HCT116 (cell line): ENCODE measurements at regions not wholly inside any gene's neighbourhood (a gene's known extent, or its start where the extent isn't known, plus 50 kb on each side); places are given as distances from the start of the nearest gene placed in this dataset.
"Not testable (repeated sequence)": the region's sequence is repeated elsewhere in the genome, so short reads cannot be mapped to it uniquely, and the experiment has no call there.

Experiments
- ATAC-seq: fragments of 200-7000 bp; cut with Tn5 transposase; 2 replicates; pipeline ENCODE4 v1.9.1; 2020; ENCODE audit warnings: mild to moderate bottlenecking, moderate library complexity
- BruUV-seq: library from RNA; stranded (reverse); fragments of 400-500 nt; replicated peaks from 2 replicates; lab custom pipeline; 2021; lab: Mats Ljungman, UMichigan
- CTCF ChIA-PET: fragments of 300-600 bp; sonication (Branson Sonifier 250); formaldehyde crosslinking; loops from one replicate; lab custom pipeline; 2021; ENCODE audit warnings: antibody characterized with exemption; lab: Charles Lee
- POLR2A ChIA-PET: fragments of 300-600, 350-600 bp; sonication (Branson Sonifier 250); formaldehyde crosslinking; loops from one replicate; lab custom pipeline; 2021; ENCODE audit warnings: antibody characterized with exemption; lab: Charles Lee
- RAD21 ChIA-PET, 2 experiments: fragments of 300-600 bp; sonication (Branson Sonifier 250); formaldehyde crosslinking; loops; one replicate each; lab custom pipeline; 2023; ENCODE audit warnings: low total read pairs in 2 of 2; ENCODE audit not compliant: uncharacterized antibody in 2 of 2, unreplicated experiment in 2 of 2, low non-redundant PET in 1 of 2; lab: Charles Lee
- DNase-seq: peaks from one replicate; pipeline ENCODE4 v3.0.0-alpha.2; 2010; ENCODE audit warnings: low read depth, low spot score
- H2AFZ ChIP-seq: fragments of 200-600 bp; shearing (Covaris generic), sonication (generic); 2 replicates; pipeline ENCODE4 v1.6.1; 2017; ENCODE audit warnings: low read depth, mixed run types, mixed read lengths, antibody characterized with exemption, low read length; ENCODE audit not compliant: poor library complexity, severe bottlenecking
- H3K27ac ChIP-seq: 2 replicates; pipeline ENCODE4 v1.5.1; 2012; ENCODE audit warnings: low read depth, low read length
- H3K27me3 ChIP-seq: fragments of 200-600 bp; sonication (generic); 2 replicates; pipeline ENCODE4 v1.6.1; 2016; ENCODE audit warnings: mixed run types, low read length, mixed read lengths; ENCODE audit not compliant: insufficient read depth
- H3K36me3 ChIP-seq, 2 experiments: fragments of 200-500 bp in 1 of 2; fragments of 200-600 bp in 1 of 2; sonication (Bioruptor generic) in 1 of 2; sonication (generic) in 1 of 2; 2 replicates each; pipeline versions ENCODE4 v1.5.1 to v1.6.1; 2014 to 2016; ENCODE audit warnings: low read length in 2 of 2, inconsistent platforms in 1 of 2, mixed read lengths in 1 of 2, mixed run types in 1 of 2; ENCODE audit not compliant: insufficient read depth in 2 of 2, control insufficient read depth in 1 of 2
- H3K4me1 ChIP-seq, 2 experiments: fragments of 200-600 bp in 1 of 2; sonication (generic) in 1 of 2; 2 replicates each; pipeline versions ENCODE4 v1.5.1 to v1.6.1; 2012 to 2017; ENCODE audit warnings: low read length in 2 of 2, inconsistent platforms in 1 of 2, mild to moderate bottlenecking in 1 of 2, mixed read lengths in 1 of 2, mixed run types in 1 of 2, moderate library complexity in 1 of 2; ENCODE audit not compliant: insufficient read depth in 2 of 2, control insufficient read depth in 1 of 2
- H3K4me2 ChIP-seq: fragments of 200-600 bp; sonication (generic); 2 replicates; pipeline ENCODE4 v1.6.1; 2017; ENCODE audit warnings: mixed run types, low read length, mixed read lengths
- H3K4me3 ChIP-seq, 2 experiments: fragments of 200-600 bp in 1 of 2; sonication (generic) in 1 of 2; replicated peaks in 1 of 2; 2 replicates each; pipeline ENCODE4 v1.5.1; 2011 to 2016; ENCODE audit warnings: low read length in 2 of 2, control low read depth in 1 of 2, low read depth in 1 of 2, mild to moderate bottlenecking in 1 of 2, mixed read lengths in 1 of 2, mixed run types in 1 of 2
- H3K79me2 ChIP-seq: fragments of 200-600 bp; sonication (generic); 2 replicates; pipeline ENCODE4 v1.6.1; 2017; ENCODE audit warnings: mild to moderate bottlenecking, mixed run types, low read length, moderate library complexity, mixed read lengths; ENCODE audit not compliant: insufficient read depth
- H3K9ac ChIP-seq: fragments of 200-600 bp; sonication (generic); 2 replicates; pipeline ENCODE4 v1.6.1; 2016; ENCODE audit warnings: low read length, mixed read lengths
- H3K9me2 ChIP-seq: fragments of 200-600 bp; sonication (generic), shearing (Covaris generic); 2 replicates; pipeline ENCODE4 v1.6.1; 2017; ENCODE audit warnings: mixed run types, mild to moderate bottlenecking, moderate library complexity; ENCODE audit not compliant: insufficient read depth
- H3K9me3 ChIP-seq, 2 experiments: fragments of 200-500 bp in 1 of 2; fragments of 200-600 bp in 1 of 2; sonication (Bioruptor generic) in 1 of 2; sonication (generic) in 1 of 2; 2 replicates each; pipeline ENCODE4 v1.6.1; 2014 to 2017; ENCODE audit warnings: low read length in 2 of 2, mixed read lengths in 2 of 2, inconsistent platforms in 1 of 2, low read depth in 1 of 2, mild to moderate bottlenecking in 1 of 2, mixed run types in 1 of 2, moderate library complexity in 1 of 2; ENCODE audit not compliant: control insufficient read depth in 1 of 2, insufficient read depth in 1 of 2
- H4K20me1 ChIP-seq: fragments of 200-600 bp; sonication (generic), shearing (Covaris generic); 2 replicates; pipeline ENCODE4 v1.6.1; 2017; ENCODE audit warnings: mixed run types, mild to moderate bottlenecking, moderate library complexity; ENCODE audit not compliant: insufficient read depth
- CEBPB ChIP-seq: IDR thresholded peaks from 2 replicates; pipeline ENCODE4 v1.6.1; 2012; ENCODE audit warnings: low read depth
- ELF1 ChIP-seq: IDR thresholded peaks from 2 replicates; pipeline ENCODE4 v1.6.1; 2012; ENCODE audit warnings: low read depth, borderline replicate concordance
- EZH2 ChIP-seq: fragments of 200-600 bp; sonication (generic); IDR thresholded peaks from 2 replicates; pipeline ENCODE4 v1.6.1; 2017; ENCODE audit warnings: antibody characterized with exemption, mixed run types
- RAD21 ChIP-seq: IDR thresholded peaks from 2 replicates; pipeline ENCODE4 v1.6.1; 2012; ENCODE audit warnings: low read depth, mild to moderate bottlenecking
- SRF ChIP-seq: IDR thresholded peaks from 2 replicates; pipeline ENCODE4 v1.6.1; 2012; ENCODE audit warnings: low read depth
- TCF7L2 ChIP-seq: IDR thresholded peaks from 2 replicates; pipeline ENCODE4 v1.7.0; 2011; ENCODE audit warnings: borderline replicate concordance, inconsistent platforms; ENCODE audit not compliant: insufficient read depth, insufficient read length; ENCODE audit errors: extremely low read depth
- YY1 ChIP-seq: IDR thresholded peaks from 2 replicates; pipeline ENCODE4 v1.6.1; 2011; ENCODE audit warnings: low read length, low read depth, moderate library complexity, mild to moderate bottlenecking; ENCODE audit not compliant: insufficient replicate concordance; ENCODE audit errors: extremely low read depth
- ZBTB33 ChIP-seq: IDR thresholded peaks from 2 replicates; pipeline ENCODE4 v1.6.1; 2011; ENCODE audit warnings: mild to moderate bottlenecking, low read length, moderate library complexity; ENCODE audit not compliant: insufficient replicate concordance; ENCODE audit errors: extremely low read depth
- ZFX ChIP-seq: fragments of 450-650 bp; IDR thresholded peaks from 2 replicates; pipeline ENCODE4 v1.6.1; 2017
- intact Hi-C: fragments of 100-400 bp; cut with micrococcal nuclease; formaldehyde crosslinking; loops from 2 replicates; pipeline ENCODE4 v1.10.0; 2022
- TF ChIP-seq, protein P1 (sequence below), 3 experiments: fragments of 200-600 bp in 1 of 3; sonication (generic) in 1 of 3; IDR thresholded peaks in 2 of 3; conservative IDR thresholded peaks in 1 of 3; 2 replicates each; pipeline ENCODE4 v1.5.1; 2012 to 2017; ENCODE audit warnings: low read depth in 2 of 3, low read length in 2 of 3, antibody characterized with exemption in 1 of 3, borderline replicate concordance in 1 of 3, control low read depth in 1 of 3, mild to moderate bottlenecking in 1 of 3, mixed read lengths in 1 of 3, mixed run types in 1 of 3, moderate library complexity in 1 of 3; ENCODE audit not compliant: insufficient read depth in 1 of 3

GRCh38 chr5:20988933-20989332 lies 1000.9 kb upstream of the CDH18 start:
- H3K9me3 ChIP-seq, DNase-seq, H3K4me2 ChIP-seq, intact Hi-C loops, CTCF ChIA-PET, H4K20me1 ChIP-seq, H3K27ac ChIP-seq, H3K9me2 ChIP-seq, H3K27me3 ChIP-seq, ATAC-seq, H3K79me2 ChIP-seq, H3K4me1 ChIP-seq, H2AFZ ChIP-seq, RAD21 ChIA-PET, POLR2A ChIA-PET, BruUV-seq, H3K9ac ChIP-seq, H3K36me3 ChIP-seq, H3K4me3 ChIP-seq: not testable (repeated sequence)

GRCh38 chr5:20985754-20986153 lies 997.8 kb upstream of the CDH18 start:
- POLR2A ChIA-PET: no interaction called here
- Histone ChIP-seq H3K9me2 (no peaks in the 10 kb centered on the region), H2AFZ (no peak overlapping the region), H3K9ac (no peak overlapping the region), H3K79me2 (no peaks in the 10 kb centered on the region), H4K20me1 (no peaks in the 10 kb centered on the region), H3K4me2 (no peak overlapping the region), H3K4me3 (no peak overlapping the region), H3K27ac (no peak overlapping the region), H3K36me3 (no peaks in the 10 kb centered on the region), H3K27me3 (no peaks in the 10 kb centered on the region), H3K9me3 (peaks cover 0 to 13% of the 10 kb centered on the region in 2 experiments; a peak in 2 of 4 replicates), H3K4me1 (no peaks in the 10 kb centered on the region)
- ATAC-seq (no peak), DNase-seq (no peak)
- TF ChIP-seq EZH2 (no peak), SRF (no peak), TCF7L2 (no peak), ELF1 (no peak), RAD21 (no peak), ZFX (no peak), CEBPB (no peak), YY1 (no peak), ZBTB33 (no peak)
- TF ChIP-seq, protein P1, sequence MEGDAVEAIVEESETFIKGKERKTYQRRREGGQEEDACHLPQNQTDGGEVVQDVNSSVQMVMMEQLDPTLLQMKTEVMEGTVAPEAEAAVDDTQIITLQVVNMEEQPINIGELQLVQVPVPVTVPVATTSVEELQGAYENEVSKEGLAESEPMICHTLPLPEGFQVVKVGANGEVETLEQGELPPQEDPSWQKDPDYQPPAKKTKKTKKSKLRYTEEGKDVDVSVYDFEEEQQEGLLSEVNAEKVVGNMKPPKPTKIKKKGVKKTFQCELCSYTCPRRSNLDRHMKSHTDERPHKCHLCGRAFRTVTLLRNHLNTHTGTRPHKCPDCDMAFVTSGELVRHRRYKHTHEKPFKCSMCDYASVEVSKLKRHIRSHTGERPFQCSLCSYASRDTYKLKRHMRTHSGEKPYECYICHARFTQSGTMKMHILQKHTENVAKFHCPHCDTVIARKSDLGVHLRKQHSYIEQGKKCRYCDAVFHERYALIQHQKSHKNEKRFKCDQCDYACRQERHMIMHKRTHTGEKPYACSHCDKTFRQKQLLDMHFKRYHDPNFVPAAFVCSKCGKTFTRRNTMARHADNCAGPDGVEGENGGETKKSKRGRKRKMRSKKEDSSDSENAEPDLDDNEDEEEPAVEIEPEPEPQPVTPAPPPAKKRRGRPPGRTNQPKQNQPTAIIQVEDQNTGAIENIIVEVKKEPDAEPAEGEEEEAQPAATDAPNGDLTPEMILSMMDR (IDR thresholded peaks at IDR 0.05 in 2 of 3, conservative IDR thresholded peaks at IDR 0.05 in 1 of 3; ENCODE audit: borderline replicate concordance in 1 of 3, insufficient read depth in 1 of 3, low read depth in 2 of 3, low read length in 2 of 3): no peak
- RAD21 ChIA-PET: no interaction called here
- BruUV-seq: no TSS peak
- CTCF ChIA-PET: no interaction called here
- intact Hi-C loops: no loop called here
